LNCaP clone FGC (cell line): ENCODE measurements at regions not wholly inside any gene's neighbourhood (a gene's known extent, or its start where the extent isn't known, plus 50 kb on each side); places are given as distances from the start of the nearest gene placed in this dataset.

Source experiments
- DNase-seq: peaks from one replicate; pipeline ENCODE4 v3.0.0-alpha.2; 2011; ENCODE audit warnings: low read depth
- H3K4me3 ChIP-seq: 2 replicates; pipeline ENCODE4 v1.5.1; 2011; ENCODE audit warnings: mild to moderate bottlenecking, low read depth, low read length, control low read depth
- CTCF ChIP-seq: IDR thresholded peaks from 2 replicates; pipeline ENCODE4 v1.5.1; 2012; ENCODE audit warnings: mild to moderate bottlenecking; ENCODE audit not compliant: control insufficient read depth, insufficient read depth; ENCODE audit errors: extremely low read depth

- H3K4me3 ChIP-seq = no peak overlapping the region
- no peak for TF ChIP-seq CTCF
- DNase-seq = no peak
These were observed 354.2 kb downstream of the FBXO15 start for GRCh38 chr18:73793386-73793785.

GRCh38 chr18:73791081-73791480, 356.6 kb downstream of the FBXO15 start:
- DNase-seq = no peak
- H3K4me3 ChIP-seq = no peak overlapping the region
- no peak for TF ChIP-seq CTCF

- no peak overlapping the region for H3K4me3 ChIP-seq
- no peak for DNase-seq
- no peak for TF ChIP-seq CTCF
These were observed 357.0 kb downstream of the FBXO15 start for GRCh38 chr18:73790587-73790986.

GRCh38 chr18:73787316-73787715, 360.3 kb downstream of the FBXO15 start:
- H3K4me3 ChIP-seq = no peak overlapping the region
- no peak for TF ChIP-seq CTCF
- no peak for DNase-seq

- TF ChIP-seq CTCF = no peak
- no peak for DNase-seq
- H3K4me3 ChIP-seq = no peak overlapping the region
These were observed 362.3 kb downstream of the FBXO15 start for GRCh38 chr18:73785300-73785699.

GRCh38 chr18:73784853-73785252, 362.8 kb downstream of the FBXO15 start:
- no peak overlapping the region for H3K4me3 ChIP-seq
- no peak for TF ChIP-seq CTCF
- no peak for DNase-seq

GRCh38 chr18:73782405-73782804, 365.2 kb downstream of the FBXO15 start:
- no peak for TF ChIP-seq CTCF
- no peak overlapping the region for H3K4me3 ChIP-seq
- DNase-seq = no peak
